ENCODE measurements at regions not wholly inside any gene's neighbourhood (a gene's known extent, or its start where the extent isn't known, plus 50 kb on each side); places are given as distances from the start of the nearest gene placed in this dataset.
A peak's percentile ranks its signal among the peaks of the same experiment; 100 is the strongest.

- DNase-seq (ENCODE audit: low spot score in 2 of 2): peak in 1 of 2 donors; percentile 60
- intact Hi-C loops (cut with DNase I; ENCODE audit: low total_unique reads): no loop called here
- 39 to 65% methylated on average over 19 of the region's 19 CpGs for WGBS, 2 donors
- no peak overlapping the region for H3K4me3 ChIP-seq (ENCODE audit: low read depth, poor library complexity, severe bottlenecking)
- no peak for TF ChIP-seq POLR2A (IDR thresholded peaks at IDR 0.05)
- no peak for TF ChIP-seq CTCF (IDR thresholded peaks at IDR 0.05)
These were observed 426.7 kb downstream of the NPHP4 start for GRCh38 chr1:5565281-5566125.

- intact Hi-C loops (cut with DNase I; ENCODE audit: low total_unique reads): no loop called here
- TF ChIP-seq POLR2A (IDR thresholded peaks at IDR 0.05): no peak
- TF ChIP-seq CTCF (IDR thresholded peaks at IDR 0.05): no peak
- WGBS, 2 donors: 80 to 87% methylated on average over 10 of the region's 10 CpGs
- no peak overlapping the region for H3K4me3 ChIP-seq (ENCODE audit: low read depth, poor library complexity, severe bottlenecking)
- peak in 1 of 2 donors; percentile 66 for DNase-seq (ENCODE audit: low spot score in 2 of 2)
These were observed 427.5 kb downstream of the NPHP4 start for GRCh38 chr1:5564578-5565257.

GRCh38 chr1:5563861-5564577, 428.2 kb downstream of the NPHP4 start:
- H3K4me3 ChIP-seq (ENCODE audit: low read depth, poor library complexity, severe bottlenecking): no peak overlapping the region
- intact Hi-C loops (cut with DNase I; ENCODE audit: low total_unique reads): no loop called here
- 82 to 83% methylated on average over 14 of the region's 14 CpGs for WGBS, 2 donors
- peak in 1 of 2 donors; percentile 65 for DNase-seq (ENCODE audit: low spot score in 2 of 2)
- TF ChIP-seq CTCF (IDR thresholded peaks at IDR 0.05) (no peak), POLR2A (IDR thresholded peaks at IDR 0.05) (no peak)

GRCh38 chr1:5562769-5563168, 429.5 kb downstream of the NPHP4 start:
- no peak for TF ChIP-seq CTCF (IDR thresholded peaks at IDR 0.05)
- no peak for TF ChIP-seq POLR2A (IDR thresholded peaks at IDR 0.05)
- intact Hi-C loops (cut with DNase I; ENCODE audit: low total_unique reads): no loop called here
- H3K4me3 ChIP-seq (ENCODE audit: low read depth, poor library complexity, severe bottlenecking): no peak overlapping the region
- peak in 1 of 2 donors; percentile 78 for DNase-seq (ENCODE audit: low spot score in 2 of 2)
- 70 to 84% methylated on average over 4 of the region's 4 CpGs for whole genome bisulfite sequencing, 2 donors

GRCh38 chr1:5562331-5562730, 429.9 kb downstream of the NPHP4 start:
- H3K4me3 ChIP-seq (ENCODE audit: low read depth, poor library complexity, severe bottlenecking): no peak overlapping the region
- 82 to 84% methylated on average over 2 to 3 of the region's 3 CpGs for WGBS, 2 donors

More at GRCh38 chr1:5562331-5562730, 429.9 kb downstream of the NPHP4 start:
- intact Hi-C loops (cut with DNase I; ENCODE audit: low total_unique reads): no loop called here
- no peak for TF ChIP-seq CTCF (IDR thresholded peaks at IDR 0.05)
- no peak for TF ChIP-seq POLR2A (IDR thresholded peaks at IDR 0.05)
- peak in 1 of 2 donors; percentile 18 for DNase-seq (ENCODE audit: low spot score in 2 of 2)

Data from lower leg skin (tissue), 4 donors.